ENCODE measurements at regions not wholly inside any gene's neighbourhood (a gene's known extent, or its start where the extent isn't known, plus 50 kb on each side); places are given as distances from the start of the nearest gene placed in this dataset.

DNA sequence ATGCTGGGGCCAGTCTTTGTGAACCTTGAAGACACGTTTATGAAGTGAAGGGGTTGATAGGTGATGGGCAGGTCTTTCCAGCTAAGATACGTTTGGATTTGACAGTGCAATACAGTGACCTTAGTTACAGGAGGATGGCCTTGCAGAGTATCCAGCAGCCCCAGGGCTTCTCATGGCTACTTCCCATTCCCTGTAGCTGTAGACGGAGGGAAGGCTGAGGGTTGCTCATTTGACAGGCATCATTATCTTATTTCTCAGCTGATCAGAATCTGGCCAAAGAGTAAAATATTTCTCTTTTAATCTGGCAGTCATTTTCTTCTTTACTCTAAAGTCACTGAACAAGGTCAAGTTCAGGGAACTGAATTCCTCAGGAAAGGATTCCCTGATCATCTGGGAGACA is 85.1 kb upstream of the RMDN2 start:
- 82 to 88% methylated on average over 3 of the region's 3 CpGs for WGBS, 2 donors
- intact Hi-C loops (cut with DNase I) = loop anchor here (5.0 kb wide), 1 partner anchor 428 kb away; no protein-coding TSS in a partner anchor

DNA sequence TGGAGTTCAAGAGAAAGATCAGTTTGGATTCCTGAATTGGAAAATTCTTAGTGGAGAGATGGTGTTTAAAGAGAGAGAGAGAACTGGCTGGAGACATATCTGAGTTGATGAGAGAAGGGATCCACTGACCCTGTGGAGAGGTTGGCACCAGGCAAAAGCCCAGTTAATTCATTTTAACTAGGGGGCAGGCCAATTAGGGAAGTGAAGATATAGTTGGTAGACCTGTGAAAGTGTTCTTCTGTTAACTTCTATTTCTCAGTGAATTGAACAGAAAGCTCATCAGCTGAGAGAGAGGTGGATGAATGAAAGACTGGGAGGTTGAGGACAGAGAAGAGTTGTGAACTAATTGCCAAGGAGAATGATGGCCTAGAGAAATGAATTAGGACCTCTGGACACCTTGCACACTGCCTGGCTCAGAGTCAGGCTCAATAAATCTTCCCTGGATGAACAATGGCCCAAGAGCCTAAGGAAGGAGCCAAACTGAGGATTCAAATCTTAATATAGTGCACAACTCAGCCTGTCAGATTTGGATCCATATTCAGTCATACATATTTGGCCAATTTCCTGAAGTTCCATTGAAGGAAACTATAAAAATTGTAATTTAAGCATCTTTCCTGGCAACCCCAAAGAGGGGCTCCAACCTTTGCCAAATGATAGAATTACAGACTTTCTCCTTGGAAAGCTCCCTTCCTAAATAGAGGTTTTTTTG is 82.2 kb upstream of the RMDN2 start:
- intact Hi-C loops (cut with DNase I) = no loop called here
- Histone ChIP-seq H3K27ac (no peak overlapping the region), H3K9me3 (no peaks in the 10 kb centered on the region), H3K4me1 (no peaks in the 10 kb centered on the region), H3K4me3 (replicated peaks in 1 of 3) (no peak overlapping the region), H3K36me3 (no peaks in the 10 kb centered on the region), H3K27me3 (no peaks in the 10 kb centered on the region)
- no peak for TF ChIP-seq POLR2A (IDR thresholded peaks at IDR 0.05)
- TF ChIP-seq, protein P1, sequence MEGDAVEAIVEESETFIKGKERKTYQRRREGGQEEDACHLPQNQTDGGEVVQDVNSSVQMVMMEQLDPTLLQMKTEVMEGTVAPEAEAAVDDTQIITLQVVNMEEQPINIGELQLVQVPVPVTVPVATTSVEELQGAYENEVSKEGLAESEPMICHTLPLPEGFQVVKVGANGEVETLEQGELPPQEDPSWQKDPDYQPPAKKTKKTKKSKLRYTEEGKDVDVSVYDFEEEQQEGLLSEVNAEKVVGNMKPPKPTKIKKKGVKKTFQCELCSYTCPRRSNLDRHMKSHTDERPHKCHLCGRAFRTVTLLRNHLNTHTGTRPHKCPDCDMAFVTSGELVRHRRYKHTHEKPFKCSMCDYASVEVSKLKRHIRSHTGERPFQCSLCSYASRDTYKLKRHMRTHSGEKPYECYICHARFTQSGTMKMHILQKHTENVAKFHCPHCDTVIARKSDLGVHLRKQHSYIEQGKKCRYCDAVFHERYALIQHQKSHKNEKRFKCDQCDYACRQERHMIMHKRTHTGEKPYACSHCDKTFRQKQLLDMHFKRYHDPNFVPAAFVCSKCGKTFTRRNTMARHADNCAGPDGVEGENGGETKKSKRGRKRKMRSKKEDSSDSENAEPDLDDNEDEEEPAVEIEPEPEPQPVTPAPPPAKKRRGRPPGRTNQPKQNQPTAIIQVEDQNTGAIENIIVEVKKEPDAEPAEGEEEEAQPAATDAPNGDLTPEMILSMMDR (IDR thresholded peaks at IDR 0.05) = no peak
- no peak for DNase-seq

More for the DNA sequence above, 85.1 kb upstream of the RMDN2 start:
- H3K9me3 ChIP-seq = no peaks in the 10 kb centered on the region
- no peak for DNase-seq
- H3K36me3 ChIP-seq = no peaks in the 10 kb centered on the region
- H3K4me3 ChIP-seq (replicated peaks in 1 of 3) = no peak overlapping the region
- H3K4me1 ChIP-seq = no peaks in the 10 kb centered on the region
- no peak overlapping the region for H3K27ac ChIP-seq
- H3K27me3 ChIP-seq = no peaks in the 10 kb centered on the region
- no peak for TF ChIP-seq POLR2A (IDR thresholded peaks at IDR 0.05)
- TF ChIP-seq, protein P1 (IDR thresholded peaks at IDR 0.05) = no peak

GRCh38 chr2:37843556-37843955 is 81.5 kb upstream of the RMDN2 start:
- Histone ChIP-seq H3K36me3 (no peaks in the 10 kb centered on the region), H3K4me1 (no peaks in the 10 kb centered on the region), H3K4me3 (replicated peaks in 1 of 3) (no peak overlapping the region), H3K27me3 (no peaks in the 10 kb centered on the region), H3K27ac (no peak overlapping the region), H3K9me3 (no peaks in the 10 kb centered on the region)
- DNase-seq = no peak
- 0% methylated on average over 1 of the region's 1 CpG for WGBS, 2 donors
- intact Hi-C loops (cut with DNase I) = no loop called here
- TF ChIP-seq POLR2A (IDR thresholded peaks at IDR 0.05) = no peak
- TF ChIP-seq, protein P1 (IDR thresholded peaks at IDR 0.05) = no peak

GRCh38 chr2:37846207-37846606 is 78.9 kb upstream of the RMDN2 start:
- Histone ChIP-seq H3K4me1 (no peaks in the 10 kb centered on the region), H3K9me3 (no peaks in the 10 kb centered on the region), H3K27me3 (no peaks in the 10 kb centered on the region), H3K36me3 (no peaks in the 10 kb centered on the region), H3K4me3 (replicated peaks in 1 of 3) (no peak overlapping the region), H3K27ac (no peak overlapping the region)
- DNase-seq = no peak
- 92 to 95% methylated on average over 1 of the region's 1 CpG for WGBS, 2 donors
- no peak for TF ChIP-seq POLR2A (IDR thresholded peaks at IDR 0.05)
- TF ChIP-seq, protein P1 (IDR thresholded peaks at IDR 0.05) = no peak
- intact Hi-C loops (cut with DNase I) = no loop called here

GRCh38 chr2:37847792-37848191 is 77.3 kb upstream of the RMDN2 start:
- Histone ChIP-seq H3K9me3 (no peaks in the 10 kb centered on the region), H3K4me3 (replicated peaks in 1 of 3) (no peak overlapping the region), H3K36me3 (no peaks in the 10 kb centered on the region), H3K4me1 (no peaks in the 10 kb centered on the region), H3K27me3 (no peaks in the 10 kb centered on the region), H3K27ac (no peak overlapping the region)
- DNase-seq = no peak
- 89 to 93% methylated on average over 5 of the region's 5 CpGs for WGBS, 2 donors
- TF ChIP-seq POLR2A (IDR thresholded peaks at IDR 0.05) = no peak
- TF ChIP-seq, protein P1 (IDR thresholded peaks at IDR 0.05) = no peak
- intact Hi-C loops (cut with DNase I) = no loop called here
